ENCODE measurements at regions not wholly inside any gene's neighbourhood (a gene's known extent, or its start where the extent isn't known, plus 50 kb on each side); places are given as distances from the start of the nearest gene placed in this dataset.
"Not testable (repeated sequence)": the region's sequence is repeated elsewhere in the genome, so short reads cannot be mapped to it uniquely, and the experiment has no call there.

GRCh38 chr17:16842346-16842745 is 129.6 kb downstream of the TNFRSF13B start:
- DNase-seq (ENCODE audit: low spot score): not testable (repeated sequence)

GRCh38 chr17:16841896-16842295 is 130.0 kb downstream of the TNFRSF13B start:
- DNase-seq (ENCODE audit: low spot score): not testable (repeated sequence)

- DNase-seq (ENCODE audit: low spot score): not testable (repeated sequence)
These were observed 131.7 kb downstream of the TNFRSF13B start for GRCh38 chr17:16840219-16840618.

- not testable (repeated sequence) for DNase-seq (ENCODE audit: low spot score)
These were observed 132.4 kb downstream of the TNFRSF13B start for GRCh38 chr17:16839242-16840175.

GRCh38 chr17:16838795-16839194 is 133.1 kb downstream of the TNFRSF13B start:
- DNase-seq (ENCODE audit: low spot score): not testable (repeated sequence)

- not testable (repeated sequence) for DNase-seq (ENCODE audit: low spot score)
These were observed 133.6 kb downstream of the TNFRSF13B start for GRCh38 chr17:16838287-16838686.

- not testable (repeated sequence) for DNase-seq (ENCODE audit: low spot score)
These were observed 134.3 kb downstream of the TNFRSF13B start for GRCh38 chr17:16837468-16838266.

- not testable (repeated sequence) for DNase-seq (ENCODE audit: low spot score)
These were observed 135.5 kb downstream of the TNFRSF13B start for GRCh38 chr17:16836315-16836915.

- DNase-seq (ENCODE audit: low spot score): not testable (repeated sequence)
These were observed 138.4 kb downstream of the TNFRSF13B start for GRCh38 chr17:16833517-16833916.

DNA sequence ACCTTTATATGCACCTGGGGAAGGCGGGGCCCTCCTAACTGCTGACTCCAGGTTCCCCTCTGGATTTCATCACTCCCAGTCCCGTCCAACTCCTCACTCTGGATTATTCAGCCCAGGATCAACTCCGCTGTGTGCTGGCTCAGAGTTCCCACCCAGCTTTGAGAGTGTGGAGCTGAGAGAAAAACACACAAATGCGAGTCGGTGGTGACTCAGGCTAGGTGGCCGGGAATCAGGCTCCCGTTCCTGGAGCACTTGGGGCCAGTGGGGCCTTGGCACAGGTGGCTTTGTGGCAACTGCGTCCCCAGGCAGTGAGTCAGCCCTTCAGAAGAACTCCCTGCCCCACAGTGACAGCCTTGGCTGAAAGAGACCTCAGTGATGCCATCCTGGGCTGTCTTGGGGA is 139.1 kb downstream of the TNFRSF13B start:
- DNase-seq (ENCODE audit: low spot score): not testable (repeated sequence)

DNA sequence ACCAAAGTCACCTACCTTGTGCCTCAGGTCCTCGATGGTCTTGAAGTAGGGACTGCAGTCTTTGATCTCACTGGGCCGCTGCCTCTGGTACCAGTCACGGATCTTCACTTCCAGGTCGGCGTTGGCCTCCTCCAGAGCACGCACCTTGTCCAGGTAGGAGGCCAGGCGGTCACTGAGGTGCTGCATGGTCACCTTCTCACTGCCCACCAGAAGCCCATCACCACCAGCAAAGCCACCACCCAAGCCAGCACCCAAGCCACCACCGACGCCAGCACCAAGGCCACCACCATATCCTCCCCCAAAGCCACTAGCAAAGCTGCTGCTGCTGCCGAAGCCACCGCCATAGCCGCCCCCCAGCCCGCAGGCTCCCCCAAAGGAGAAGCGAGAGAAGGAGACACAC is 139.7 kb downstream of the TNFRSF13B start:
- DNase-seq (ENCODE audit: low spot score): not testable (repeated sequence)

DNA sequence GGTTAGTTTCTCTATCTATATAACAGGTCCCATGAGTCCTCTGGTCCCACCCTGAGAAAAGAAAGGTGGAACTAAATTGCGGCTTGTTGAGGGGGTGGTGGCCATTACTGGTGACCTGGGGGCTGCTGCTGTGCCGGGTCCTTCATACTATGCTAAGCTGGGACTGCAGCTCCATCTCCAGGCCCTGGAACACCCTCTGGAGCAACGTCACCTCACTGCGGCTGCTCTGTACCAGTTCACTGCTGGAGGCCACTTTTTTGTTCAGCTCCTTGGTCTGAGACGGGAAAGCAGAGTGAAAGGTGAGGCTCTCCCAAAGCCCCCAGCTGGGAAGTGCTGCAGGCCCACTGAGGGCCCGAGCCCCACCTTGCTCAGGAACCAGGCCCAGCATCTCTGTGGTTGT is 140.7 kb downstream of the CCDC144A start:
- DNase-seq (ENCODE audit: low spot score): not testable (repeated sequence)

- not testable (repeated sequence) for DNase-seq (ENCODE audit: low spot score)
These were observed 140.2 kb downstream of the CCDC144A start for GRCh38 chr17:16830219-16830618.

Measured in left forelimb (tissue), 1 donor.